Stimulated activated CD4-positive, alpha-beta T cell treated with anti-CD3 and anti-CD28 coated beads, Interleukin-4, amount 100 ng/mL, for 48 hours (primary cell): ENCODE measurements at regions not wholly inside any gene's neighbourhood (a gene's known extent, or its start where the extent isn't known, plus 50 kb on each side); places are given as distances from the start of the nearest gene placed in this dataset.

Experiments used
- DNase-seq, 2 donors: peaks; one replicate each; pipeline ENCODE4 v3.0.0-alpha.2; 2020; ENCODE audit warnings: low read depth in 2 of 2

DNA sequence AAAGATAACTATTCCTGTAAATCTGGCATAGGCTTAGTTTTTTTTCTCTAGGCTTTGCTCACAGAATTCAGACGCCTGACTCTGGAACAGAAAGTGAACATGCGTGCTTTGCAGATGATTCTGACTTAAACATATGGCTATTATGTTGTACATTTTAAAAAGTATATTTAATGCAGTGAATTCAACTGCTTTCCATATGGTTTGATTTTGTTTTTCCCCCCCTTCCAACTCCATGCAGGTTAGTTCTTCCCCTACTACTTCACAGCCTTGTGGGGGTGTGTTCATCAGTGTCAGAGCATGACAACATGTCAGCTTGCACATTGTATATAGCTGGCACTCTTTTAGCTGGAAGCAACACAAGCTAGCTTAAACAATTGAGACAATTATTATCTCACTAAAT, 226.8 kb downstream of the TMEM167A start:
- no peak for DNase-seq

DNA sequence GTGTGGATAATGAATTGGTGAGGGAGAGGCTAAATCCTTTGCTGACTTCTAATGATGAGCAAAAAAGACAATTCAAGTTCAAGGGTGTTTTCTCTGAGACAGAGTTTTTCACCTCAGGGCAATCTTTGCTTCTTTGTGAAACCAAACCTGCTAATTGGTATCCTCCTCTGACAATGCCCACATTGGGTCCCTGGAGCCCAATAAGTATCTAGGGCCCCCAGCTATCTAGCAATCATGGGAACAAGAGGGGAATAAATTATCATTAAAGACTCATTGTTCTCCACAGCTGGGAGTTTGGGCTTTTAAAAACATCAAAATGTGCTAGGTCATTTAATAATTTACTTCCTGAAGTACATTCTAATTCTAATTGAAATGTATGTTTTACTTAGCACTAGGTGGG, 227.3 kb downstream of the TMEM167A start:
- no peak for DNase-seq

DNA sequence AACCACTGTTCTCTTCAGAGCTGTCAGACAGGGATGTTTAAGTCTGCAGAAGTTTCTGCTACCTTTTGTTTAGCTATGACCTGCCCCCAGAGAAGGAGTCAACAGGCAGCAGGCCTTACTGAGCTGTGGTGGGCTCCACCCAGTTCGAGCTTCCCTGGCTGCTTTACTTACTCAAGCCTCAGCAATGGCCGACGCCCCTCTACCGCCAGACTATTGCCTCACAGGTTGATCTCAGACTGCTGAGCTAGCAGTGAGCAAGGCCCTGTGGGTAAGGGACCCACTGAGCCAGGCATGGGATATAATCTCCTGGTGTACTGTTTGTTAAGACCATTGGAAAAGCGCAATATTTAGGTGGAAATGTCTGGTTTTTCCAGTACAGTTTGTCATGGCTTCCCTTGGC, 229.6 kb downstream of the TMEM167A start:
- no peak for DNase-seq

DNA sequence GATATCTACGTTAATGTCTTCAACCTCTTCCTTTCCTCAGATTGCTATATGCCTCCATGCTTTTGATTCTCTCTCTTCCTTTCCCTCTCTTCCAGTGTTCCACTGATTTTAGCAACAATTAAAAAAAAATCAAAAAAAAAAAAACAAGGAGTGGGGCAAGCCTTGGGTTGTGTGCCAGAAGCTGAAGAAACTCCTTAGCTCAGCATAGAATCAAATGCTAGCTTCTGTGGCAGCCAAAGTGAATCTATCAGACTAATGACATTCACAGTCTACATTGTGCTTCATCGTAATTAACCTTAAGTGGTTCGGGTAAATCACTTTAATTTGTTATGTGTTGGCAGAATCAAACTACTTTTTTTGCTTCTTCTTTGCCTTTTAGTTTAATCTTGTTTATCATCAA, 237.3 kb downstream of the TMEM167A start:
- no peak for DNase-seq

DNA sequence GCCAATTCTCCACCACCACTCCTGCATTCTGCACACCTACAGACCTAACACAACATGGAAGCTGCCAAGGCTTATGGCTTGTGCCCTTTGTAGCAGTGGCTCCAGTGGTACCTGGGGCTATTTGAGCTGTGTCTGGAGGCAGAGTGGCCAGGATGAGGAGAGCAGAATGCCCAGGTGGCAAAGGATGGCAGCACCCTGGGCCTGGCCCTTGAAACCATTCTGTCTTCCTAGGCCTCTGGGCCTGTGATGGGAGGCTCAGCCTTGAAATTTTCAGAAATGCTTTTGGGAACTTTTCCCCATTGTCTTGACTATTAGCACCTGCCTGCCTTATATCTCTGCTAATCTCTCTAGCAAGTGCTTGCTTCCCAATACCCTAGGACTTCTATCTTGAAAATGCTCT, 241.7 kb downstream of the TMEM167A start:
- no peak for DNase-seq

DNA sequence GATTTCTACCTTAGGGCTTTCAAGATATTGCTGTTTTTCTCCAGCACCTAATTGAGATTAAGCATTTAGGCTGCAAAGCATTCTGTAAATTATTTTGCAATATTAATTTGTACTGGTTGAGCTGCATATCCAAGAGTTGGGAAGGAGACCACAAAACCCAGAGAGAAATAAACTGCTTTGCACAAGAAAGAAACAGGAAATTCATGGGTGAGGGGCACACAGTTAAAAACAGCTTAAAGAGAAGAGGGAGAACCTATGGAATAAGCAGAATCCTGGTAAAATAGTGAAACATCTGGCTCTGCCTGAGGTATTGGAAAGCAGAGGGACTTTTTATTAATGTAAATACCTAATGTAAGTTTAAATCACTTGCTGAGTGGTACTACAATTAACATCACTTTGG, 243.0 kb downstream of the TMEM167A start:
- DNase-seq = no peak

DNA sequence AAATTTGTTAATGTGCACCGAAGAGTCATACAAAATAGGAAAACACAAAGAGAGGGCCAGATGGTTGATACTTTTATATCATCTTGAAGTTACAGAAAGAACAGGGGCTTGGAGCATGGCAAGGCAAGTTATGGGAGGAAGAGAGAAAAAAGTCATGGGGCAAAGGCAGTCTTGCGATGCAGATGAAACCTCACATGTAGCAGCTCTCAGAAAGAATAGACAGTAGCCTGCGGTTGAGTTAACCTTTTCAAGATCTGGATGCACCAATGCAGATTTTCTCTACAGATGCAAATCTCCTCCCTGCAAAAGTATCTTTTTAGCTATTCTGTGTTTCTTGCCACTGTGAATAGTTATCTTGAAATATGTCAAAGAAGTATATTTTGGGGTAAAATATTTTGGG, 243.9 kb downstream of the TMEM167A start:
- DNase-seq = no peak

DNA sequence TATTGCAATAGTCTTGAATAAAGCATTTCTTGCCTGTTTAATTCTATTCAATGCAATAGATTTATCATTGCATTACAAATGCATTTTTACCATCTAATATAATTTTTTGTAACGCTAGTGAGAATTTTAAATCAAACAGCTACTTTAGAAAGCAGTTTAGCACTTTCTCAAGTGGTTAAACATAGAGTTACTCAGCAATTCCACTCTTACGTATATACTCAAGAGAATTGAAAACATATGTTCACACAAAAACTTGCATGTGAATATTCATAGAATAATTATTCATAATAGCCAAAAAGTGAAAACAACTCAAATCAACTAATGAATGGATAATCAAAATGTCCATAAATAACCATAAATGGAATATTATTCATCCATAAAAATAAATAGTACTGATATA, 244.7 kb downstream of the TMEM167A start:
- no peak for DNase-seq

DNA sequence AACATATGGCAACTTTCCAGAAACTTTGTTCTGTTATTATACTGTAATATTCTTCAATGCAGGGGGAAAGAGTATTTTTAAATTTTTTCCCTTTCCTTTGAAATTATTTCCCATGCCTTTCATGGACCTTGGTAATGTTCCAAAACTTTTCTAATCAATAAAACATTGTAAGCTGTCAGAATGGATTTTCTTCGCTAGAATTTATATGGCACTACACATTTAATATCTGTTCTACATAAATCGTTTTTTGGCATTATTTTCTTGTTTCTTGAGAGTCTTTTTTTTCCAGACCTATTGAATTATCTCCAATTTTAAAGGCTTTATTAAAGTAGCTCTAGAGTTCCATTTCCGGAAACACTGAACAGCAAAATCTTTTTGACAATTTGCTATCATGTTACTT, 249.0 kb downstream of the TMEM167A start:
- DNase-seq = no peak

DNA sequence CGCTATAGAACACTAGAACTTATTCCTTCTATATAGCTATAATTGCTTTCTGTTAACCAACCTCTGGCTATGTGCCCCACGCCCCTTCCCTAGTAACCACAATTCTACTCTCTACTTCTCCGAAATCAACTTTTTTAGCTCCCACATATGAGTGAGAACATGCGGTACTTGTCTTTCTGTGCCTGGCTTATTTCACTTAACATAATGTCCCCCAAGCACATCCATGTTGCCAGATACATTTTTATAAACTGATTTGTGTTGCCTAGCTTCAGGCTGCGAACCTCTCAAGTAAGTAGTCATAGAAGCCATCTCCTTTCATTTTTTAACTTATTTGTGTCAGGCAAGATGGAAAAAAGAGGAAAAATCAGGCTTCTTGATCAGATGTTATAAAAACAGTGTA, 249.5 kb downstream of the TMEM167A start:
- no peak for DNase-seq

DNA sequence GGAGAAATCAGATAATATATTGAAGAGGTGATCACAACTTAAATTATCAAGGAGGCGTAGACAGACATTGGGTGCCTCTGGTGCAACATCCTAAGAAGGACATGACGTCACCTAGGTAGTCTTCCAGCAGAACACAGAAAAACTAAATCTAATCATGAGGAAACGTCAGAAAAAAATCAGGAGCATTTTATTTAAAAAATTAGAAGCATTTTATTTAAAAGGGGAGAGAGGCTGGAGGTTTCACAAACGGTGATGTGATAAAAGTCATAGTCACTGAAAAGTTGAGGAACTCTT, 254.6 kb downstream of the TMEM167A start:
- DNase-seq = no peak

DNA sequence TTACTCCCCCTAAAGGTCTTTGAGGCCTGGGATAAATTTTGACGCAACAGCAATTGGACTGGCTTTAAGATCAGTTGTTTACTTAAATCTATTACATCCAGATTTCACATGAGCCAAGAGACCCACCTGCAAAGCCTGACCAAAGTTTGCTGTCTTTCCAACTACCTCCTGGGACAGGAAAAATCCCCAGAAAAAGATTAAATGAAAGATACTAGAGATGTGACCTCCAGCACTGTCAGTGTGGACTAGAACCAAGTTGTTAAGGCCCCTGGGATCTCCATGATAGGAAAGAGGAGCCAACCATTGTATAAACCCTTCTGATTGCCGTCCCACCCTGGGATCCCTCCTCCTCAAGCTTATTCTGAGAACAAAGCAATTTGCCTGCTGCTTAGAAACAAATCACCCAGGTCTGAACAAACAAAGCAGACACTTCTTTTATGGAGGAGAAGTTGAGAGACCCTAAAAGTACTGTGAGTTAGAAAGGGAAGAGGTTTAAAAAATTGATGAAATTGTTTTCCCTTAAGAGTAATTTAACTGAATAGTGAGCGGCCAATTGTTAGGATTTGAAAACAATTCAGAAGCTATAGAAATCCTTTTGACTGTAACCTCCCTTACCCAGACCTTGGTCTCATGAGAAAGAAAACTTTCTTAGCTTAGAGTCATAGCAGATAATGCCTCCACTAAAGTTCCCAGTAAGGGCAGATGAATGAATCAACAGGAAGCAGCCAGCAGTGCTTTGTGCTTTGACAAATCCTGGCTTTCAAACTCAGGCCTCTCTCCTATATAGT, 255.2 kb downstream of the TMEM167A start:
- DNase-seq = no peak

DNA sequence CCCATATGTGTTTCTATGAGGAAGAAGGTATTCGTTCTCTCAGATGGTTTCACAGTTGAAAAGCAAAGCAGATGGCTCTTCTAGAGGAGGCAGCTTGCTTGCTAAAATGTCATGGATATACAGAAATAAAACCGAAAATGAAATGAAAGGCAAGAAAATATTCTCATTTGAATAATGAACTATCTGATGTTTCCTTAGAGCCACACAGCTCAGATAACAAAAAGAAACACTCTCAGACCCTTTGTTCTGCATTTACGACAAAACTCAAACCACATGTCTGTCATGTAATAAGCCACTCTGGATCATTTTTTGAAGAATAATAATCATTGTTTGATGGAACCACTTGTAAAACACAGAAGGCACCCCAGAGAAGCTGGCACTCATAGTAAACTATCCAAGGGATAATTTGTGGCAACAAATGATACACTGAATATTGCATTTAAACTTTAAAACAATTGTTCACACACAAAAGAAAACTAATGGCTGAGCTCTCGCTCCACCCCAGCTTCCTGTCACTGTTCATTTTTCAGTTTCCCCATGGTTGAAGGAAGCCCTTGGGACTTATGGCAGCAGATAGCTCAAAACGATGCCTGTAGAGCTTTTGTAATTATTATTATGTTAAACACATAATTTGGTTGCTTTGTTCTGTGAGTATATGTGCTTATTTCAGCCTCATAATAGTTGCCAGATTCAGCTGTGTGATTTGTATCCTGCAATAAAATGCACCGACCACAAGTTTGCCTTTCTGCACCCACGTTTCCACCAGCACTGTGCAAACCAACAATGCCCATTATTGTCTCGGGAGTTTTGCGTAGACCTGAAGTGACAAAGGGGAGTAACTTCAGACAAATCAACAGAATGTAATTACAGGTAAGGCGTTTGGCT, 256.0 kb downstream of the TMEM167A start:
- DNase-seq = no peak

DNA sequence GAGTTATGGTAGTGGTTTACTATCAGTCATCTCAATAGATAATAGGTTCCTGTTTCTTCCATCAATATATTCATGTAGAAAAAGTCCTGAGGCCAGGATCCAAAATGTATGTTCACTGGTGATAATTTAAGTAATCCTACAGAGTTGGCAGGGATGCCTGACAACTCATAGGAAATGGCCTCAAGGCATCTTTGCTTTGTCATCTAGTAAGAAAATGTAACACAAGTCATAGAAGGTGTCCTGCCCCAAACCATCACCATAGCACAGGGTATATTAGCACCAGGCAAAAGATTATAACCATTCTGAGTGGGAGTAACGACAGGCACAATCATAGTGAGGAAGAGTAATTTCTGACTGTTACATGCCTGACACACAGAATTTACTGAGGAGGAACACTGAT, 257.0 kb downstream of the TMEM167A start:
- no peak for DNase-seq

DNA sequence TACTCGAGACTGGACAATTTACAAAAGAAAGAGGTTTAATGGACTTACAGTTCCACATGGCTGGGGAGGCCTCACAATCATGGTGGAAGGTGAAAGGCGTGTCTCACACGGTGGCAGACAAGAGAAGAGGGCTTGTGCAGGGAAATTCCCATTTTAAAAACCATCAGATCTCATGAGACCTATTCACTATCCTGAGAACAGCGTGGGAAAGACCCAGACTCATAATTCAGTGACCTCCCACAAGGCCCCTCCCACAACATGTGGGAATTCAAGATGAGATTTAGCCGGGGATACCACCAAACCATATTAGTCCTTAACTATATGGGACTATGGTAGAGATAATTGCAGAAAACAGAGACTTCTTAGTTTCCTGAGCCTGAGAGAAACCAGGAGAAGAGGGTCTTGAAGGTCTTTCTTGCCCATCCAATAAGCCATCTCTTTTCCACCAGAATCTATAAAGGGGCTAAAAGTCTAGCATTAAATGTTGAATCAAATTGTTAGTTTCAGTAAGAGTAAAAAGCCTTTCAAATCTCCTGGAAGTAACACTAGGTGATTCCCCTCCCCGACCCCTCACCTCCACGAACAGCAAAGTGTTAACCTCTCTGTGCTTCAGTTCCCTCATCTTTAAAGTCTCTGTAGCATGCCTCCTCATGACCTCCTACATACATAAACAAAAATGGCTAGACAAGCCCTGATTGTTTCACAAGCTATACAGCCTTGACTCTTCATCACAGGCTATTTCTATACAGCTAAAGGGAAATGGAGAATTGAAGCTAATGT, 259.1 kb downstream of the TMEM167A start:
- DNase-seq = no peak

DNA sequence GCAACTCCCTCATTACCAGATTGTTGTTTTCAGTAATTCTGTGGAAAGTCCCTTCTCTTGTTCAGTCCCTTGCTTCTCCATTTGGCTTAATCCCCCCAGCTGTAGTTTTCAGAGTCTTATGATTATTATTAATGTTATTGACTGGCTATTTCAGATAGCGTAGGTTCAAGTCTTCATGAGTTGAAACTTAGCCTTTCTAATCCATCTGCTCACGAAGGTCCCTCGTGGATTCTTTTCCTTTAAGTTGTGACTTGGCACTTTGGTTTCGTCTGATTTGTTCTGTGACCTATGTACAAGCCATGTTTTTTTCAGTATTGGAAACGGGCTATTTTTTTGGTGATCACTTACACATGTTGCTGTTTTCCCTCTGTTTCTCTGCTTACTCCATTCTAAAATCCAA, 260.3 kb downstream of the TMEM167A start:
- DNase-seq = no peak

DNA sequence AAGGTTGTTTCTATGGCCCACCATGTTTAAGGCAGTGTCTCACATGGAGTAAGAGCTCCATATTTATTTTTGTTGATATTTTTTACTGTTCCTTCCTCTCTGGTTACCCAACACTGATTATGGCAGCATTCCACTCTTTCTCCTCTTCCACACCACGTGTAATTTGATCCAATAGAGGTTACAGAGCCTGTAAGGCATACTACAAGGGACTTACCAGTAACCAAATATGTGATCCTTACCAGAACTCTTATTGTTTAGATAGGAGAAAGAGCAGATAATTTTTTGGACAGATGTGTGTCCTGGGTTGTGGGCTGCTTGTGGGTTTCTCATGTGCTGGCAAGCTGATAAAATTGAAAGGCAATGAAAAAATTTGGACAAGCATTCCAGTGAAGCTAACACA, 261.3 kb downstream of the TMEM167A start:
- no peak for DNase-seq

DNA sequence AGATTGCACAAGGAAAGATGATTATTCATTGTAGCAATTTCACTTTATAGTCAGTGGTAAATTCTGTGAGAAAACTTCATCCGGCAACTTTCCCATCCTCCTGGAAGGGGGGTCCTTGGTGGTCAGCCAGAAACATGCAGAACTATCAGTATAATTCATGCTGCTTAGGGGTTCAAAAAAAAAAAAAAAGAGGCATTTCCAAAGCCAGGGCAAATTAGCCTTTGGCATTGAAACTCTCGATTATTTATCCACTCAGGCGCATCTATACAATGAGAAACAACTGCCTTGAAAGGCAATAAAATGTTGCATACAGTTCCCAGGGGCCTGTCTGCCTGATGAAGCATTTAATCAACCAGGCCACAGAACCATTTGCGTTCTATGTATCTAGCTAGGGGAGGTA, 263.3 kb downstream of the TMEM167A start:
- DNase-seq = no peak

DNA sequence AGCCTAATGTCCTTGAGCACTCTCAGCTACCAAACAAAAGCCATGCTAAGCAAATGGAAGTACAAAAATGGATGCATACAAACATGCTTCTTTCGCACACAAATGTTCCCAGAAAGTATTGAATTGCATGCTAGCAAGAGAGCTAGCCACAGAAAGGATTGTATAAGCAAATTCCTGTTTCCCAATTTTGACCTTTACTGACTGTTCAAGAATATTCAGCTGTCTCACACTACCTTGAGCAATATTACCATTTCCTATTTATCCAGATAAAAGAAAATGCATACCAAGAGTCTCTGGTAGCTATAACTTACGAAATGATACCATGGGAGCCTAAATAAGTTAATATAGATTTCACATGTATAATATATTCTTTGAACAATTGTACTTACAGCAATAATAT, 264.6 kb downstream of the TMEM167A start:
- no peak for DNase-seq

DNA sequence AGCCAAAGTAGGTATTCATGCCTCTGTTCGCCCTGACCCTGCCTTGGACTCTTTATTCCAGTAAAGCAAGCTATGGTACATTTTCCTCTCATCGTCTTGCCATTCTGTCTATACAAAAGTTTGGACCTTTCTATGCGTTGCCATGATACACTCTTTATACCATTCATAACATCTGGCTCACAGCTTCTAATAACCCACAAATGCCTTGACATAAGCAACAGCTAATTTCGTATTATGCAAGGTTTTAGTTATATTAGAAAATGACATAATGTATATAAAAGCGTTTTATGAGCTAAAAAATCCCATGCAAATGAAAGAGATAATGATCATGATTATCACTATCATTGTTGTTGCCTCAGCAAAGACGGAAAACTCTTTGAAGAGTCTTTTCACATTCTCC, 265.7 kb downstream of the TMEM167A start:
- DNase-seq = no peak

DNA sequence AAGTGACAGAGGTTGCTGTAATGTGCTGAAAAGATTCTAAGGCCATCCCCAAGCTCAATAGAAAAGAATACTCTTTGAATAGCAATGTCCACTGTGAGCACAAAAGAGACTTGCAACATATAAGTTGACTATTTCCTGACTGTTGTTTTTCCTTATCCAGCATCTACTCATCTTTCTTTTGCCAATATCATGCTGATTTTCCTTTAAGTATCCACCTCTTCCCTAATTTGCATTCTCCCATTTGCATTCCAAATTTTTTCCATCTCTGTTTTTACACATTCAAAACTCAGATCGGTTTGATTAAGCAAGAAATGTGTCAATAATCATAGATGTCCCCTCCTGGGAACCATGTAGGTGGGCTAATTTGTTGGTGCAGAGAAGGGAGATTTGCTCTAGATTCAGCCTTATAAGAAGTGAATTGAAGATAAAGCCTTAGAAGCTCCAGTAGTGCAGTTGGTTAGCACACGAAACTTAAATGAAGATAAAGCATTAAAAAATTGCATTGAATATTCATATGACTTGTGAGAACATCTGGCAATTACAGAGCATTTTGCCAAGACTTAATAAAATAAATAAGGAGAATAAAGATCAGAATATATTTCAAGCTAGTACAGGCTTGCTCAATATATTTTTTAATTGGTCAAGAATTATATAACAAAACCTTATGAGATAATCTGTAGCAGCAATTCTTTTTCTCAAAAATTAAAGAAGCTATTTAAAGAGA, 267.6 kb downstream of the TMEM167A start:
- no peak for DNase-seq

DNA sequence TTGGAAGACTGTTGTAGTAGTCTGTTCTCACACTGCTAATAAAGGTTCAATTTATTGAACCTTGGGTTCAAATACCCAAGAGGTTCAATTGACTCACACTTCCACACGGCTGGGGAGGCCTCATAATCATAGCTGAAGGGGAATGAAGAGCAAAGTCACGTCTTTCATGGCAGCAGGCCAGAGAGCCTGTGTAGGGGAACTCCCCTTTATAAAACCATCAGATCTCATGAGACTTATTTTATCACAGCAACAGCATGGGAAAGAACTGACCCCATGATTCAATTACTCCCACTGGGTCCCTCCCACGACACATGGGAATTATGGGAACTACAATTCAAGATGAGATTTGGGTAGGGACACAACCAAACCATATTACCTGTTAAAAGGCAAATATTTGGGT, 268.2 kb downstream of the TMEM167A start:
- DNase-seq = no peak
